ENCODE measurements at regions not wholly inside any gene's neighbourhood (a gene's known extent, or its start where the extent isn't known, plus 50 kb on each side); places are given as distances from the start of the nearest gene placed in this dataset.

DNA sequence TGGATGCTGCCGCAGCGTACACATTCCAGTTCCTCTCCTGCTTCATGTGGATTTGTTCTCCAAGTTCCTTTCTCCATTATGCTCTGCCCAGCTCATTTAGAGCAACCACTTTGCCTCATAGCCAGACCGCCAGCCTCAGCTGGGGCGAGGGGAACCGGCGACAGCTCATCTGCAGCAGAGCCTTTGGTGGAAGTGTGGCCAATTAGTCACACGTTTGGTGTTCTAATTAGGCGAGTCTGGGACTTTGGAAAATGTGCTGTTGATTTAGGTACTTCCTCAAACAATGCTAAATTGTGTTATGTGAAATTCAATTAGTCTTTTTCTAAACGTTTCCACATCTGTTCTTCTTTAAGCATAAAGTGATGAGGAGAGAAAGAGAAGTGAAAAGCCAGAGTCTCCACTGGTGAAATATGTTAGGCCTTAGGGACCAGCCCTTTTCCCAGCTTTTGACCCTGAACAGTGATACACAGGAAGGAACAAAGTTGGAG, 217.9 kb downstream of the TBX18 start:
- Histone ChIP-seq H3K9ac (ENCODE audit: low read depth in 1 of 2, low read length in 2 of 2) (no peak overlapping the region), H3K9me3 (ENCODE audit: control insufficient read depth in 4 of 4, low read length in 3 of 4) (no peaks in the 10 kb centered on the region), H3K27me3 (ENCODE audit: control insufficient read depth in 4 of 4, insufficient read depth in 4 of 4, low read length in 3 of 4) (no peaks in the 10 kb centered on the region), H3K27ac (ENCODE audit: low read depth in 1 of 2, low read length in 2 of 2) (no peak overlapping the region), H3K4me1 (ENCODE audit: control insufficient read depth in 4 of 4, insufficient read depth in 4 of 4, low read length in 3 of 4) (no peaks in the 10 kb centered on the region), H3K4me3 (ENCODE audit: low read depth in 1 of 3, low read length in 3 of 3) (no peak overlapping the region), H3K36me3 (ENCODE audit: control insufficient read depth in 4 of 4, insufficient read depth in 3 of 4, low read depth in 1 of 4, low read length in 3 of 4) (no peaks in the 10 kb centered on the region)
- TF ChIP-seq, protein P1, sequence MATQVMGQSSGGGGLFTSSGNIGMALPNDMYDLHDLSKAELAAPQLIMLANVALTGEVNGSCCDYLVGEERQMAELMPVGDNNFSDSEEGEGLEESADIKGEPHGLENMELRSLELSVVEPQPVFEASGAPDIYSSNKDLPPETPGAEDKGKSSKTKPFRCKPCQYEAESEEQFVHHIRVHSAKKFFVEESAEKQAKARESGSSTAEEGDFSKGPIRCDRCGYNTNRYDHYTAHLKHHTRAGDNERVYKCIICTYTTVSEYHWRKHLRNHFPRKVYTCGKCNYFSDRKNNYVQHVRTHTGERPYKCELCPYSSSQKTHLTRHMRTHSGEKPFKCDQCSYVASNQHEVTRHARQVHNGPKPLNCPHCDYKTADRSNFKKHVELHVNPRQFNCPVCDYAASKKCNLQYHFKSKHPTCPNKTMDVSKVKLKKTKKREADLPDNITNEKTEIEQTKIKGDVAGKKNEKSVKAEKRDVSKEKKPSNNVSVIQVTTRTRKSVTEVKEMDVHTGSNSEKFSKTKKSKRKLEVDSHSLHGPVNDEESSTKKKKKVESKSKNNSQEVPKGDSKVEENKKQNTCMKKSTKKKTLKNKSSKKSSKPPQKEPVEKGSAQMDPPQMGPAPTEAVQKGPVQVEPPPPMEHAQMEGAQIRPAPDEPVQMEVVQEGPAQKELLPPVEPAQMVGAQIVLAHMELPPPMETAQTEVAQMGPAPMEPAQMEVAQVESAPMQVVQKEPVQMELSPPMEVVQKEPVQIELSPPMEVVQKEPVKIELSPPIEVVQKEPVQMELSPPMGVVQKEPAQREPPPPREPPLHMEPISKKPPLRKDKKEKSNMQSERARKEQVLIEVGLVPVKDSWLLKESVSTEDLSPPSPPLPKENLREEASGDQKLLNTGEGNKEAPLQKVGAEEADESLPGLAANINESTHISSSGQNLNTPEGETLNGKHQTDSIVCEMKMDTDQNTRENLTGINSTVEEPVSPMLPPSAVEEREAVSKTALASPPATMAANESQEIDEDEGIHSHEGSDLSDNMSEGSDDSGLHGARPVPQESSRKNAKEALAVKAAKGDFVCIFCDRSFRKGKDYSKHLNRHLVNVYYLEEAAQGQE (IDR thresholded peaks at IDR 0.05) = no peak
- TF ChIP-seq EGR1 (IDR thresholded peaks at IDR 0.05; ENCODE audit: low read depth in 2 of 2) (no peak), NR2F2 (IDR thresholded peaks at IDR 0.05) (no peak), HNF4A (conservative IDR thresholded peaks at IDR 0.05) (no peak), SP1 (IDR thresholded peaks at IDR 0.05) (no peak), RXRA (IDR thresholded peaks at IDR 0.05) (no peak), RAD21 (IDR thresholded peaks at IDR 0.05) (no peak), FOXA1 (IDR thresholded peaks at IDR 0.05) (no peak), YY1 (IDR thresholded peaks at IDR 0.05) (no peak), FOXA2 (IDR thresholded peaks at IDR 0.05) (no peak), GABPA (IDR thresholded peaks at IDR 0.05 in 1 of 2, conservative IDR thresholded peaks at IDR 0.05 in 1 of 2) (no peak), JUND (IDR thresholded peaks at IDR 0.05) (no peak), TAF1 (conservative IDR thresholded peaks at IDR 0.05) (no peak), HNF4G (IDR thresholded peaks at IDR 0.05) (no peak)
- TF ChIP-seq, protein P2, sequence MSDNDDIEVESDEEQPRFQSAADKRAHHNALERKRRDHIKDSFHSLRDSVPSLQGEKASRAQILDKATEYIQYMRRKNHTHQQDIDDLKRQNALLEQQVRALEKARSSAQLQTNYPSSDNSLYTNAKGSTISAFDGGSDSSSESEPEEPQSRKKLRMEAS (IDR thresholded peaks at IDR 0.05) = no peak
- TF ChIP-seq, protein P3, sequence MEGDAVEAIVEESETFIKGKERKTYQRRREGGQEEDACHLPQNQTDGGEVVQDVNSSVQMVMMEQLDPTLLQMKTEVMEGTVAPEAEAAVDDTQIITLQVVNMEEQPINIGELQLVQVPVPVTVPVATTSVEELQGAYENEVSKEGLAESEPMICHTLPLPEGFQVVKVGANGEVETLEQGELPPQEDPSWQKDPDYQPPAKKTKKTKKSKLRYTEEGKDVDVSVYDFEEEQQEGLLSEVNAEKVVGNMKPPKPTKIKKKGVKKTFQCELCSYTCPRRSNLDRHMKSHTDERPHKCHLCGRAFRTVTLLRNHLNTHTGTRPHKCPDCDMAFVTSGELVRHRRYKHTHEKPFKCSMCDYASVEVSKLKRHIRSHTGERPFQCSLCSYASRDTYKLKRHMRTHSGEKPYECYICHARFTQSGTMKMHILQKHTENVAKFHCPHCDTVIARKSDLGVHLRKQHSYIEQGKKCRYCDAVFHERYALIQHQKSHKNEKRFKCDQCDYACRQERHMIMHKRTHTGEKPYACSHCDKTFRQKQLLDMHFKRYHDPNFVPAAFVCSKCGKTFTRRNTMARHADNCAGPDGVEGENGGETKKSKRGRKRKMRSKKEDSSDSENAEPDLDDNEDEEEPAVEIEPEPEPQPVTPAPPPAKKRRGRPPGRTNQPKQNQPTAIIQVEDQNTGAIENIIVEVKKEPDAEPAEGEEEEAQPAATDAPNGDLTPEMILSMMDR (IDR thresholded peaks at IDR 0.05; ENCODE audit: low read depth, low read length, missing input control) = no peak
- TF ChIP-seq, protein P4, sequence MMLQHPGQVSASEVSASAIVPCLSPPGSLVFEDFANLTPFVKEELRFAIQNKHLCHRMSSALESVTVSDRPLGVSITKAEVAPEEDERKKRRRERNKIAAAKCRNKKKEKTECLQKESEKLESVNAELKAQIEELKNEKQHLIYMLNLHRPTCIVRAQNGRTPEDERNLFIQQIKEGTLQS (IDR thresholded peaks at IDR 0.05) = no peak
- DNase-seq (ENCODE audit: low spot score) = no peak
- WGBS = 62% methylated on average over 9 of the region's 9 CpGs

DNA sequence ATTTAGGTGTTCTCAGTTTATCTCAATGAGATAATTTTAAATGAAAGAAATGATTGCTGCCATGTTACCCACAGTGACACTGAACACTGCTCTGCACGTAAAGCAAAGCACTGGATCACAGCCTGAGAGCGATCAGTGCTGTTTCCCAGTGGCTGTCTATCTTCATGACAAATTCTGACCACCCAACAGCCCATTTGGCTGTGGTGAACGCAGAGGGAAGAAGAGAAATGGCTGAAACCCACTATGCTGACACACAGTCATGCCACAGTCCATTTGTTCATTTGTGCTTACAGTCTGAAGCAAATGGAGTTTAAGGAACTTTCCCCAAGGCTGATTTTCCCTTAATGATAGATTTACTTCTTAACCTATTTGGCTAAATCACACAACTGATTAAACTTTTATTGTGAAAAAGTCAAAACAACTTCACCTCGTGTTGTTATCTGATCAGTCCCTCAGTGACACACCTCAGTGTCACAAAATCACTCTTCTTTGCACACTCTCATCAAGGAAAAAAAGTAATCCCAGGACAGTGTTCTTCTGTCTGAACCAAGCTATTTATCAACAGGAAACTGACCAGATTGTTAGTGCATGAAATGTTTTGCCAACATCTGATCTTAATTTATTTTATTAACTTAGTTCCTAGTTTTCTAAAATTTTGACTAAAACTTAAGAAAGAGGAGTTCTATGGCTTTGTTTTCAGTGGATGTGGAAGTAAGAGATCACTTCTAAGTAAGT, 225.1 kb downstream of the TBX18 start:
- Histone ChIP-seq H3K27me3 (ENCODE audit: control insufficient read depth in 4 of 4, insufficient read depth in 4 of 4, low read length in 3 of 4) (no peaks in the 10 kb centered on the region), H3K4me1 (ENCODE audit: control insufficient read depth in 4 of 4, insufficient read depth in 4 of 4, low read length in 3 of 4) (no peaks in the 10 kb centered on the region), H3K9ac (ENCODE audit: low read depth in 1 of 2, low read length in 2 of 2) (no peak overlapping the region), H3K9me3 (ENCODE audit: control insufficient read depth in 4 of 4, low read length in 3 of 4) (no peaks in the 10 kb centered on the region), H3K27ac (ENCODE audit: low read depth in 1 of 2, low read length in 2 of 2) (no peak overlapping the region), H3K36me3 (ENCODE audit: control insufficient read depth in 4 of 4, insufficient read depth in 3 of 4, low read depth in 1 of 4, low read length in 3 of 4) (no peaks in the 10 kb centered on the region), H3K4me3 (ENCODE audit: low read depth in 1 of 3, low read length in 3 of 3) (no peak overlapping the region)
- 52% methylated on average over 4 of the region's 4 CpGs for WGBS
- no peak for DNase-seq (ENCODE audit: low spot score)
- no peak for TF ChIP-seq RXRA (IDR thresholded peaks at IDR 0.05)
- no peak for TF ChIP-seq YY1 (IDR thresholded peaks at IDR 0.05)
- TF ChIP-seq SP1 (IDR thresholded peaks at IDR 0.05) = no peak
- TF ChIP-seq, protein P4 (IDR thresholded peaks at IDR 0.05) = no peak
- TF ChIP-seq NR2F2 (IDR thresholded peaks at IDR 0.05) = no peak
- TF ChIP-seq EGR1 (IDR thresholded peaks at IDR 0.05; ENCODE audit: low read depth in 2 of 2) = no peak
- TF ChIP-seq JUND (IDR thresholded peaks at IDR 0.05) = no peak
- TF ChIP-seq, protein P3 (IDR thresholded peaks at IDR 0.05; ENCODE audit: low read depth, low read length, missing input control) = no peak
- TF ChIP-seq, protein P2 (IDR thresholded peaks at IDR 0.05) = no peak
- TF ChIP-seq HNF4A (conservative IDR thresholded peaks at IDR 0.05) = no peak
- TF ChIP-seq RAD21 (IDR thresholded peaks at IDR 0.05) = no peak
- TF ChIP-seq GABPA (IDR thresholded peaks at IDR 0.05 in 1 of 2, conservative IDR thresholded peaks at IDR 0.05 in 1 of 2) = no peak
- TF ChIP-seq HNF4G (IDR thresholded peaks at IDR 0.05) = no peak
- TF ChIP-seq TAF1 (conservative IDR thresholded peaks at IDR 0.05) = no peak
- TF ChIP-seq FOXA1 (IDR thresholded peaks at IDR 0.05) = no peak
- TF ChIP-seq, protein P5, sequence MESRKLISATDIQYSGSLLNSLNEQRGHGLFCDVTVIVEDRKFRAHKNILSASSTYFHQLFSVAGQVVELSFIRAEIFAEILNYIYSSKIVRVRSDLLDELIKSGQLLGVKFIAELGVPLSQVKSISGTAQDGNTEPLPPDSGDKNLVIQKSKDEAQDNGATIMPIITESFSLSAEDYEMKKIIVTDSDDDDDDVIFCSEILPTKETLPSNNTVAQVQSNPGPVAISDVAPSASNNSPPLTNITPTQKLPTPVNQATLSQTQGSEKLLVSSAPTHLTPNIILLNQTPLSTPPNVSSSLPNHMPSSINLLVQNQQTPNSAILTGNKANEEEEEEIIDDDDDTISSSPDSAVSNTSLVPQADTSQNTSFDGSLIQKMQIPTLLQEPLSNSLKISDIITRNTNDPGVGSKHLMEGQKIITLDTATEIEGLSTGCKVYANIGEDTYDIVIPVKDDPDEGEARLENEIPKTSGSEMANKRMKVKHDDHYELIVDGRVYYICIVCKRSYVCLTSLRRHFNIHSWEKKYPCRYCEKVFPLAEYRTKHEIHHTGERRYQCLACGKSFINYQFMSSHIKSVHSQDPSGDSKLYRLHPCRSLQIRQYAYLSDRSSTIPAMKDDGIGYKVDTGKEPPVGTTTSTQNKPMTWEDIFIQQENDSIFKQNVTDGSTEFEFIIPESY (IDR thresholded peaks at IDR 0.05) = no peak

All from liver (tissue), 8 donors.